Stimulated activated CD8-positive, alpha-beta memory T cell treated with anti-CD3 and anti-CD28 coated beads, Interleukin-15, amount 100 ng/mL, for 48 hours (primary cell): ENCODE measurements at regions not wholly inside any gene's neighbourhood (a gene's known extent, or its start where the extent isn't known, plus 50 kb on each side); places are given as distances from the start of the nearest gene placed in this dataset.
"Not testable (repeated sequence)": the region's sequence is repeated elsewhere in the genome, so short reads cannot be mapped to it uniquely, and the experiment has no call there.

Experiments
- DNase-seq, 2 donors: peaks; one replicate each; pipeline ENCODE4 v3.0.0-alpha.2; 2020; ENCODE audit warnings: low read depth in 2 of 2

DNA sequence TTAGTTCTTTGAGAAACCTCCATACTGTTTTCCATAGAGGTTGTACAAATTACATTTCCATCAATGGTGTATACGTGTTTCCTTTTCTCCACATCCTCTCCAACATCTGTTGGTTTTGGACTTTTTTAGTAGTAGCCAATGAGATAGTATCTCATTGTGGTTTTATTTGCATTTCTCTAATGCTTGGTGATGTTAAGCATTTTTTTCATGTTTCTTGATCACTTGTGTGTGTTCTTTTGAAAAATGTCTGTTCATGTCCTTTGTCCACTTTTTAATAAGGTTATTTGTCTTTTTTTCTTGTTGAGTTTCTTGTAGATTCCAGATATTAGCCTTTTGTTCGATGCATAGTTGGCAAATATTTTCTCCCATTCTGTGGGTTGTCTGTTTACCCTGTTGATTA lies 392.3 kb upstream of the ZEB2 start:
- DNase-seq, result no peak

DNA sequence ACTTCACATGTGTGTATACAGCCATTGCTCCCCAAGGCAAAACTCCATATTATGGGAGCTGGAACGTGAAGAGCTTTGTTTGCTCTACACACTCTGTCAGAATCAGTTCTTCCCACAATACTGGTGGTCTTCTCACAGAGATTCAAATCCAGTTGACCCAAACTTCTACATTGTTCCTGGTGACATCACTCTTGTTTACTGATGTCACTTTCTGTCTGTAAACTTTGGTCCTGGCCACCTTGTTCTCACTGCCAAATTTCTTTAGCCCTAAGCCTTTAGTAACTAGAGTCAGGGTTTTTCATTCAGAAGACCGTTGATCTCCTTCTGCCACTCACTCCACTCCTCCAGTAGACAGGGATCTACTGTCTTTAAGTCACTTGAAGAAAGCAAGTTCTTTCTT lies 386.0 kb upstream of the ZEB2 start:
- DNase-seq, result no peak

- no peak for DNase-seq
Measured at GRCh38 chr2:144904612-144905011, 384.7 kb upstream of the ZEB2 start.

DNA sequence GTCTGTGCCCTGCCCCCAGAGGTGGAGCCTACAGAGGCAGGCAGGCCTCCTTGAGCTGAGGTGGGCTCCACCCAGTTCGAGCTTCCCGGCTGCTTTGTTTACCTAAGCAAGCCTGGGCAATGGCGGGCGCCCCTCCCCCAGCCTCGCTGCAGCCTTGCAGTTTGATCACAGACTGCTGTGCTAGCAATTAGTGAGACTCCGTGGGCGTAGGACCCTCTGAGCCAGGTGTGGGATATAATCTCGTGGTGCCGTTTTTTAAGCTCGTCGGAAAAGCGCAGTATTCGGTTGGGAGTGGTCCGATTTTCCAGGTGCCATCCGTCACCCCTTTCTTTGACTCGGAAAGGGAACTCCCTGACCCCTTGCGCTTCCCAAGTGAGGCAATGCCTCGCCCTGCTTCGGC lies 383.1 kb upstream of the ZEB2 start:
- DNase-seq, result not testable (repeated sequence)

GRCh38 chr2:144901386-144901785 lies 381.5 kb upstream of the ZEB2 start:
- not testable (repeated sequence) for DNase-seq

- no peak for DNase-seq
Measured at GRCh38 chr2:144896341-144896740, 376.4 kb upstream of the ZEB2 start.

- DNase-seq, result no peak
Measured at GRCh38 chr2:144894612-144895599, 375.0 kb upstream of the ZEB2 start.

GRCh38 chr2:144893464-144893863 lies 373.5 kb upstream of the ZEB2 start:
- no peak for DNase-seq

- no peak for DNase-seq
Measured at GRCh38 chr2:144890828-144891227, 370.9 kb upstream of the ZEB2 start.

- DNase-seq, result no peak
Measured at GRCh38 chr2:144889348-144889747, 369.4 kb upstream of the ZEB2 start.

DNA sequence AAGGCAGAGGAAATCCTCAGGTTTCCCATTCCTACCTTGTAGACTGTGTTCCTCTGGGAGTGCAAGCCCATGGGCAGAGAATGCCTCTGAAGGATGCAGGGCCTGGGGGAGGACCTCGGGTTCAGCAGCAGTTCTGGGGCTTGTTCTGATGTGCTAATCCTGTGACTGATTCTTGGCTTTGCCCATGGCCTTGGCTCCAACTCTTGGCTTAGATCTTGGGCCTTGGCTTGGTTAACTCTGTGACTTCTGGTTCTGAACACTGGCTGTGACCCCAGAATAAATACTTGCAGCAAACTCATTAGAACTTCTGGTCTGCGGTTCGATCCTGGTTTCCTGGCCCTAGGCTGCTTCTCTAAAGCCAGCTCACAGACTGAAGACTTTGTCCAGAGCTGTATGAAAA lies 366.9 kb upstream of the ZEB2 start:
- DNase-seq, result no peak

GRCh38 chr2:144877893-144878292 lies 358.0 kb upstream of the ZEB2 start:
- no peak for DNase-seq

DNA sequence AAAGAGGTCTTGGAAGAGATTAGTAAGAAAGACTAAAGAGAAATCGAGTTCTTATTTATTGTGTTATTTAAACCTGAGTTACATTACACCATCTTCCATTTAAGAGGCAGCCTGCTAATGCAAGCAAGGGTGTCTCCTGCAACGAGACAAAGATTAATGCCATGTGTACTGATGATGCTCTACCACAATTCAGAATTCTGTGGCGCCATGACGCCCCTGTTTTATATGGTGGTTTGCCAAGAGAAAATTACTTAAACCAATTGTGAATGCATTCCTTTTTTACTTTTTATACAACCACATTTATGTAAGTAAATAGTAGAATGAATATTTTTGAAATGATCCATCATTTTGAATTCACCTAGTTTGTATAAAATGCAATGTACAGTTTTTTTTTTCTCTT lies 356.1 kb upstream of the ZEB2 start:
- no peak for DNase-seq

DNA sequence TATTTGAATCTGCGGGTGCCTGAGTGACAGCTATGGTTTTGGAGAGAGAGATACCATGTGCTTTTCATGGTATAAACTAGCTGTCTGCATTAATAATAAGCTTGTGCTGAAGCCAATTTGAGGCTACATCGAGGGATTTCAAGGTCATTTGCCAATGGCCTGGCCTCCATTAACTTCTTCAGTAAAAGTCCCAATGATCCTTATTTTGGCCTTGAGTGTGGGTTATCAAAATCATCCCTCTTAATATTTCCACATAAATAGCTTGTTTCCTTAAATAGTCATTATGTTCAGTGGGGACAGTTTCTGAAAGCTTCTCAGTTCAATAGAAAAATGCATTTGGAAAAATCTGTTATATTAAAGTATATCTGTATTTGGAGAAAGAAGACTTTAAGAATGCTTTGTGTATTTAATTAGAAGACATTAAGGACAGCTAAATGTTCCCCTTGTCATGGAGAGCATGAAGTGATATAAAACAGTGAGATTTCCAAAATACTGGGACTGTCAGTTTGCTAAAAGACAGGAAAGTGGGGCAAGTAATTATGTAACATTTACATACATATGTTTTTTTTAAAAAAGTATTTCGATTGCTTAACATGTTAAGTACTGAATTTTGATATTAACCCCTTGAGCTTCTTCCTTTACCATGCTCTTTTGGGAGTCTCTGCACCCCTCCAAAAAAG lies 355.5 kb upstream of the ZEB2 start:
- no peak for DNase-seq

- DNase-seq, result no peak
Measured at GRCh38 chr2:144865670-144866069, 345.8 kb upstream of the ZEB2 start.

DNA sequence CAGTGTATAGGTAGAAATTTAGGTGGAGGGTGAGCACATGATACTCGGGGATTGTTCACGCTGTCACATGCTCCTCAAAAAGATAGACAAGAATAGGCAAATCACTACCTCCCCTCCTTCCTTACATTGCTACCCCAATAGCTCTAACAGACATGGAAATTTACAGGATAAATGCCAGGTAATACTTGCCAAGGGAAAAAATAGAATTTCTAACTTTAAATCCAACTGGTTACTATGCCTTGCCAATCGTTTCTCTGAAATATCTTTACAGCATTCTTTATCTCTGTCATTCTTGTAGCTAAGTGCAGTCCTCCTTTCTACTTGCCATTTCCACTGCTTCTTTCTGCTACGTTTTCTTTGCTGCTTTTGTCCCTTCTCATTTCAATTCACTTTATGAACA lies 339.8 kb upstream of the ZEB2 start:
- no peak for DNase-seq

- no peak for DNase-seq
Measured at GRCh38 chr2:144858211-144858610, 338.3 kb upstream of the ZEB2 start.

GRCh38 chr2:144854596-144854995 lies 334.7 kb upstream of the ZEB2 start:
- no peak for DNase-seq

DNA sequence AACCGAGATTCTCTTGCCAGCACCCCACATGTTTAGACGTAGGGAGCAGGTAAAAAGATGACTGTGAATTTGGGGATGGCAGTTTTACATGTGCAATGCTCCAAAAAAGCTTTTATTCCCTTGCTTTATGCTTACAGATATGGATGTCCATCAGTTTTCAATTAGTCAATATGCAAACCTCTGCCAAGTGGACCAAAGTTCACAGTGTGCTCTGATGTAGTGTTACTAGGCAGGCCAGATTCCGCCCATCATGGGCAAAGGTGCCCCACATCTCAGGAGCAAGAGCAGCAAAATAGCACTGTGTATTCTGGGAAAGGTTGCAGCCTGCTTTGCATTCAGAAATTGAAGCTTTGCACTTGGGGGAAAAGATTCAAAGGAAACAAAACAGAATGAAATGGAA lies 329.7 kb upstream of the ZEB2 start:
- DNase-seq, result no peak

- DNase-seq, result no peak
Measured at GRCh38 chr2:144848423-144848822, 328.5 kb upstream of the ZEB2 start.

DNA sequence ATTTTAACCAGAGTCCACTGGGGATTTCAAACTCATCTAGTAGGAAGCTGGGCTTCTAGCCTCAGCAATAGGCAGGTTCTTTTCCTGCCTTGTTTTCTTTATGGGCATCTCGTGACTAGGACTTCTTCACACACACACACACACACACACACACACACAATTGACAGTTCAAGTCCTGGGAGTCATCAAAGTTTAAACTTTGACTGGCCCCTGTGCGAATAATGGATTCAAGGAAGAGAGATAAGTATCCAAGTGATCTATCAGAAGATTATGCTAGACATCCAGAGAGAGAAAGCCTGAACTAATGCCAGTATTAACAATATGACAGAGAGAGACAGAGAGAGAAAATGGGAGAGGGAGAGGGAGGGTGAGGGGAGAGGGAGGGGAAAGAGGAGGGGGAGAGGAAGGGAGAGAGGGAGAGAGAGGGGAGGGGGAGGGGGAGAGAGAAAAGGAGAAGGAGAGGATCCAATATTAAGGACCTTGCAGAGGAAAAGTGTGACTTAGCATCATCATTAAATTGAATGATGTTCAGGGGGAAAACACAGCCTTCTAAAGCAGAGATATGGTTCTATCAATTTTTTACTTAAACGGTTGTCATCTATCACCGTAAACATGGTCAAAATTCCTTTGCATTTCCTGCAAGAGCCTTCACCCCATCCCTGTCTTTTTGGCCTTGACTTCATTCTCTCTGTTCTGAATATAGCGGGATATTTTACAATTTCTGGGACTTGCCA lies 327.6 kb upstream of the ZEB2 start:
- DNase-seq, result no peak

- no peak for DNase-seq
Measured at GRCh38 chr2:144836635-144837350, 316.9 kb upstream of the ZEB2 start.
